GM18951 (cell line): ENCODE measurements at regions not wholly inside any gene's neighbourhood (a gene's known extent, or its start where the extent isn't known, plus 50 kb on each side); places are given as distances from the start of the nearest gene placed in this dataset.

ENCODE experiments used
- POLR2A ChIP-seq: IDR thresholded peaks from 4 replicates; pipeline ENCODE4 v1.6.1; 2011; ENCODE audit warnings: mild to moderate bottlenecking; ENCODE audit not compliant: insufficient read length, insufficient read depth; ENCODE audit errors: extremely low read depth
- in situ Hi-C: fragments of 300-500 bp; cut with MboI; formaldehyde crosslinking; loops from one replicate; pipeline ENCODE4 v1.12.0; 2022; ENCODE audit warnings: low sequenced_read_pairs, mixed read lengths, inconsistent platforms; ENCODE audit not compliant: unreplicated experiment

- no peak for TF ChIP-seq POLR2A
- in situ Hi-C loops, result no loop called here
These were observed 210.7 kb upstream of the CNR1 start for GRCh38 chr6:88376768-88377387.

- TF ChIP-seq POLR2A, result no peak
- in situ Hi-C loops, result no loop called here
These were observed 210.1 kb upstream of the CNR1 start for GRCh38 chr6:88376197-88376596.

- in situ Hi-C loops, result no loop called here
- no peak for TF ChIP-seq POLR2A
These were observed 208.4 kb upstream of the CNR1 start for GRCh38 chr6:88374553-88374952.

GRCh38 chr6:88371480-88371879, 205.3 kb upstream of the CNR1 start:
- no peak for TF ChIP-seq POLR2A
- in situ Hi-C loops, result no loop called here

GRCh38 chr6:88370127-88370710, 204.1 kb upstream of the CNR1 start:
- TF ChIP-seq POLR2A, result no peak
- in situ Hi-C loops, result no loop called here

- no peak for TF ChIP-seq POLR2A
- in situ Hi-C loops, result no loop called here
These were observed 203.1 kb upstream of the CNR1 start for GRCh38 chr6:88369262-88369661.

- in situ Hi-C loops, result no loop called here
These were observed 202.1 kb upstream of the CNR1 start for GRCh38 chr6:88368071-88368787.

GRCh38 chr6:88367248-88367647, 201.1 kb upstream of the CNR1 start:
- in situ Hi-C loops, result no loop called here
- no peak for TF ChIP-seq POLR2A

More at GRCh38 chr6:88368071-88368787, 202.1 kb upstream of the CNR1 start:
- no peak for TF ChIP-seq POLR2A

- in situ Hi-C loops, result no loop called here
- no peak for TF ChIP-seq POLR2A
These were observed 200.5 kb upstream of the CNR1 start for GRCh38 chr6:88366672-88367071.

- no peak for TF ChIP-seq POLR2A
- in situ Hi-C loops, result no loop called here
These were observed 199.5 kb upstream of the CNR1 start for GRCh38 chr6:88365656-88366055.

GRCh38 chr6:88365230-88365629, 199.1 kb upstream of the CNR1 start:
- TF ChIP-seq POLR2A, result no peak
- in situ Hi-C loops, result no loop called here

GRCh38 chr6:88361754-88362153, 195.6 kb upstream of the CNR1 start:
- in situ Hi-C loops, result no loop called here
- no peak for TF ChIP-seq POLR2A

GRCh38 chr6:88361298-88361697, 195.2 kb upstream of the CNR1 start:
- TF ChIP-seq POLR2A, result no peak
- in situ Hi-C loops, result no loop called here
